GM12873 (cell line): ENCODE measurements at regions not wholly inside any gene's neighbourhood (a gene's known extent, or its start where the extent isn't known, plus 50 kb on each side); places are given as distances from the start of the nearest gene placed in this dataset.

Experiments
- TF ChIP-seq, protein P1 (sequence below): IDR thresholded peaks from 2 replicates; pipeline ENCODE4 v1.5.1; 2012; ENCODE audit warnings: low read depth, mild to moderate bottlenecking, moderate library complexity, low read length, control low read depth; ENCODE audit not compliant: insufficient read depth; ENCODE audit errors: missing control alignments

DNA sequence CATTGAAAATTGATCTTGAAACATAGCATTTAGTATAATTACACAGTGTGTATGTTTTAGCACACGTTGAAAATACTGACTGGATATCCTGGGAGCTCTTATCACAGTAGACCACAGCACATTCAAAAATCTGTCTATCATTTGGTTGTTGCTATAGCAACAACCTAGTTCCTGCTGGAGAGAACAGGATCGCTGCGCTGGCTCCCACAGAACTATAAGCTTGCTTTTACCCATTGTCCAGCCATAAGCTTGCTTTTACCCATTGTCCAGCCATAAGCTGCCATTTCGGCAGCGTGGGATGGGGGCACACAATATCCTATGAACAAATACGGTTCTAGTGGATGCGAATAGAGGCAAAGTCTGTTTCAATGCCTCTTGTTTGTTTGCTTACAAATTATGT lies 70.4 kb upstream of the ST6GAL2 start:
- TF ChIP-seq, protein P1, sequence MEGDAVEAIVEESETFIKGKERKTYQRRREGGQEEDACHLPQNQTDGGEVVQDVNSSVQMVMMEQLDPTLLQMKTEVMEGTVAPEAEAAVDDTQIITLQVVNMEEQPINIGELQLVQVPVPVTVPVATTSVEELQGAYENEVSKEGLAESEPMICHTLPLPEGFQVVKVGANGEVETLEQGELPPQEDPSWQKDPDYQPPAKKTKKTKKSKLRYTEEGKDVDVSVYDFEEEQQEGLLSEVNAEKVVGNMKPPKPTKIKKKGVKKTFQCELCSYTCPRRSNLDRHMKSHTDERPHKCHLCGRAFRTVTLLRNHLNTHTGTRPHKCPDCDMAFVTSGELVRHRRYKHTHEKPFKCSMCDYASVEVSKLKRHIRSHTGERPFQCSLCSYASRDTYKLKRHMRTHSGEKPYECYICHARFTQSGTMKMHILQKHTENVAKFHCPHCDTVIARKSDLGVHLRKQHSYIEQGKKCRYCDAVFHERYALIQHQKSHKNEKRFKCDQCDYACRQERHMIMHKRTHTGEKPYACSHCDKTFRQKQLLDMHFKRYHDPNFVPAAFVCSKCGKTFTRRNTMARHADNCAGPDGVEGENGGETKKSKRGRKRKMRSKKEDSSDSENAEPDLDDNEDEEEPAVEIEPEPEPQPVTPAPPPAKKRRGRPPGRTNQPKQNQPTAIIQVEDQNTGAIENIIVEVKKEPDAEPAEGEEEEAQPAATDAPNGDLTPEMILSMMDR: no peak

DNA sequence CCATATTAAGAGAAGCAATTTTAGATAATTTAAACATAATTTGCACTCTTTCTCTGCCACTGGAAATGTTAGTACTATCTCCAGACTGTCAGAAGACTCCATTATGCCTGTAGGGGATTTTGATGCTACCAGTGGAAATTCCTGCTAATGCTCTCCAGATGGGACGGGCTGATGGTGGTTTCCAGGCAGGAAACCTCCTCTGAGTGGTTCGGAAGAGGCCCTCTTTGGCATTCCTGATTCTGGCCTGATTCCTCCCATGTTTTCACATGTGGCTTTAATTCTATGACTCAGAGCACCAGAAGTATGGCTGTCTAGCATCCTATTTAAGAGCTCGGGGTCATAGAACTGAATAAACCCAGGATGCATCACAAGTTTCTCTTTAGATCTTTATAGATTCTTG lies 70.9 kb upstream of the ST6GAL2 start:
- TF ChIP-seq, protein P1: no peak

DNA sequence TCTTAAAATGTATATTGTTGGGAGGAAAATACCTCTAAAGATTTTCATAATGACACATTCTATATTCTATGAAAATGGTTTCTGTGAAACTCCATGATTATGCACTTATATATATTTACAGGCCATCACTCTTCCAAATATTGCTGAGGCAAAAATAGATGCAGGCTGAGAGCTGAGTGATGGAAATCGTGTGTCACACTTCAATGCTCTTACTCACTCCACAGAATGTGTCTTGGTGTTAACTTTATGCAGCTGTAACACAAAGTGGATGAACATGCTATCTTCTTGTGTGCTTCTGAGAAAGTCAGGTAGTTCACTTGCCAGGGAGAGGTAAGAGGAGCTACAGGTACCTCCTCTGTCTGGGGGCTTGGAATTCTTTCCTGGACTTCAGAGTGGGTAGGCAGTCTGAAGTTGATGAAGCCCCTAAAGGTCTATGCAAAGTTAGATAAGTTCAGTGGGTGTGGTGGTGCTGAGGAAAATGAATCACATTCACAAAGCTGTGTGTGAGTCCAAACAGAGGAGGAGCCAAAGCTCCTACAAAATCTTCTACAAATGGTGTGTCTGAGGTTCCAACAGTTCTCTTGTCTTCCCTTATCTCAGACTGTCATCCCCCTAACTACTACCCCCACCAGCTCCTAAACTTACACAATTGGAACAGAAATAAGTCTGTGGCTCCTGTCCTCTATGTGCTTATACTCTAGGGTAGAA lies 74.2 kb upstream of the ST6GAL2 start:
- TF ChIP-seq, protein P1: no peak

DNA sequence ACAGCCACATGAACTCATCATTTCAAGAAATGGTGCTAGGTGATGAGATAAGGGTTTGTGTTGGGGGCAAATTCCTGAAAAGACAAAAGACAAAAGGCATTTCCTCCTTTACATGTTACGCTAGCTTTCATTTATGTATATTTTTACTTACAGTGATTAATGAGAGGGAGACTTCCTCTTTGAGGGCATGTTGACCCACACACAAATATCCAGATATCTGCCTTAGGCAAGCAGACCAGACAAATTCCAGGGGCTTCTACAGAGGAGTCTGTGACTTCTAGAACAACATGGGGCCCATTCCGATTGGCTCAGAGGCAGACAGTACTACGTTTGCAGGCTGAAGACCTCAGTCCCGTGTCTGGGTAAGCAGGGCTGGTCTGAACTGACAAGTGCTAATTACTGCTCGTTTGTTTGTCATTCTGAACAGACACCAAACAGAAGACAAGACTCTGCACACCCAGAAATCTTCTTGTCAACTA lies 74.8 kb upstream of the ST6GAL2 start:
- TF ChIP-seq, protein P1: no peak

DNA sequence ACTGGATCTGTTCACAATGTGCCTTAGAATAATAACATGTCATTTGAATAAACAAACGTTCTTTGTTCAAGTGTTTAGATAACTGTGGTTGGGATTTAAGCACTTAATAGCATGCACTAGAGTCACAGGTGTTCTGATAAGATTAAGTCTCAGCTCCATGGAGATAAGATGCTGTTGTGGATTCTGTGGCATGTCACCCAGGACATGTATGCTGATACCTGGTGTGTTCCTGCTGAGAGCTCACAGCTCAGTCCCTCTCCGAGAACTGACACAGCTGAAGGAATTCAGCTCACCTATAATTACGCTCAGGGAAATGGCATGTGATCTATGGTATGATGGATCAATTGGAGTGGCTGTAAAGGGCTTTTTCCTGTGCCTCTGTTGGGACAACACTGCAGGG lies 75.4 kb upstream of the ST6GAL2 start:
- TF ChIP-seq, protein P1: no peak

DNA sequence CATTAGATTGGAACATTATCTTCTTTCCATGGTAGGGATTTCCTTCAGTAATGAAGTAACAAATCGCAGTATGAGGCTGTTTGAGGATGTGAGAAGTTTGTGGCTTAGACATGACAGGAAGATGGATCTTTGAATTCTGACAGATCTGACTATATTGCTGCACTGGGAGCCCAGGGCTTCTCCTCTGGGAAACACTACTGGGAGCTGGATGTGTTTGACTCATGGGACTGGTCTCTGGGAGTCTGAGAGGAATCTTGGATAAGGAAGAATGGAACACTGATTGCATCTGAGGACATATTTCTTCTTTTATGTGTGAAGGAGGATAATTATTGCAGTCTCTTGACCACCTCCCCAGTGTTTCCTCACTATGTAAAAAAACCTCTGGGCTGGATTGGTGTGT lies 77.2 kb upstream of the ST6GAL2 start:
- TF ChIP-seq, protein P1: no peak

DNA sequence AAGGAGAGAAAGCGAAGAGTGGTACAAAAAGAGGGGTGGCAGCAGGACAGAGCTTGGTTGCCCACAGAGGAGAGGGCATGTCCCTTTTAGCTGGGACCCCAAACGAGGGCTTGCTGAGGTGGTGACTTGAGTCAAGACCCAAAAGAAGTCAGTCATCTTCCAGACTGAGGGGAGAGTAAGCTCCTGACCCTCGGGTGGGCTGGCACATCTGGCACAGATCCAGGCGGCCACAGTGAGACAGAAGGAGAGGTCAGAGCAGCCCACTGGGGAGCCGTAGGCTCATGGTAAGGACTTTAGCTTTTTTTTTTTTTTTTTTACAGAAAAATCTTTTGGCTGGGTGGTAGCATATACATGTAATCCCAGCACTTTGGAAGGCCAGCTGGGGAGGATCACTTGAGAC lies 77.9 kb upstream of the ST6GAL2 start:
- TF ChIP-seq, protein P1: no peak
